Endothelial cell of umbilical vein (primary cell): ENCODE measurements at regions not wholly inside any gene's neighbourhood (a gene's known extent, or its start where the extent isn't known, plus 50 kb on each side); places are given as distances from the start of the nearest gene placed in this dataset.

ENCODE experiments used
- BruUV-seq: library from RNA; stranded (reverse); fragments of 400-500 nt; replicated peaks from 2 replicates; lab custom pipeline; 2021; lab: Mats Ljungman, UMichigan
- CTCF ChIA-PET: fragments of 300-600, 350-600 bp; sonication (Branson Sonifier 250); formaldehyde crosslinking; loops from one replicate; lab custom pipeline; 2021; ENCODE audit warnings: antibody characterized with exemption, inconsistent platforms; lab: Charles Lee
- POLR2A ChIA-PET: fragments of 300-600, 350-600 bp; sonication (Branson Sonifier 250); formaldehyde crosslinking; loops from one replicate; lab custom pipeline; 2021; ENCODE audit warnings: antibody characterized with exemption, inconsistent platforms; lab: Charles Lee
- DNase-seq: peaks from one replicate; pipeline ENCODE4 v3.0.0-alpha.2; 2011; ENCODE audit warnings: low read depth, low spot score
- FAIRE-seq: peaks from 2 replicates; lab custom pipeline; 2011; peaks lifted over from hg19 to GRCh38; lab: Jason Lieb, UNC
- H2AFZ ChIP-seq: 2 replicates; pipeline ENCODE4 v1.6.0; 2012; ENCODE audit warnings: low read depth, low read length, control low read depth, inconsistent platforms
- H3K27ac ChIP-seq: 2 replicates; pipeline ENCODE4 v1.5.1; 2011; ENCODE audit warnings: low read depth, mild to moderate bottlenecking, control low read depth, low read length, moderate library complexity; ENCODE audit not compliant: insufficient read depth
- H3K27me3 ChIP-seq, 2 experiments: 2 replicates each; pipeline versions ENCODE4 v1.6.0 to v1.6.1; 2011; ENCODE audit warnings: low read length in 2 of 2, mixed read lengths in 1 of 2; ENCODE audit not compliant: control insufficient read depth in 2 of 2, insufficient read depth in 2 of 2
- H3K36me3 ChIP-seq, 2 experiments: 2 replicates in 1 of 2; 3 replicates in 1 of 2; pipeline ENCODE4 v1.5.1; 2011; ENCODE audit warnings: low read length in 2 of 2, mild to moderate bottlenecking in 1 of 2, moderate library complexity in 1 of 2; ENCODE audit not compliant: control insufficient read depth in 2 of 2, insufficient read depth in 2 of 2; ENCODE audit errors: extremely low read depth in 1 of 2
- H3K4me1 ChIP-seq: 3 replicates; pipeline ENCODE4 v1.5.1; 2011; ENCODE audit warnings: mild to moderate bottlenecking, low read length; ENCODE audit not compliant: control insufficient read depth, insufficient read depth; ENCODE audit errors: extremely low read depth
- H3K4me2 ChIP-seq: 2 replicates; pipeline ENCODE4 v1.6.1; 2011; ENCODE audit warnings: low read length, control low read depth, mixed read lengths; ENCODE audit not compliant: insufficient read depth
- H3K4me3 ChIP-seq, 3 experiments: fragments of 200-600 bp in 1 of 3; sonication (generic), shearing (Covaris generic) in 1 of 3; replicated peaks in 1 of 3; 2 replicates each; pipeline ENCODE4 v1.5.1; 2011 to 2016; ENCODE audit warnings: control low read depth in 3 of 3, low read length in 3 of 3, mild to moderate bottlenecking in 2 of 3, inconsistent platforms in 1 of 3, low read depth in 1 of 3, moderate library complexity in 1 of 3; ENCODE audit not compliant: insufficient read depth in 1 of 3
- H3K79me2 ChIP-seq: 2 replicates; pipeline ENCODE4 v1.6.0; 2012; ENCODE audit warnings: low read length, inconsistent platforms; ENCODE audit not compliant: control insufficient read depth, insufficient read depth
- H3K9ac ChIP-seq: replicated peaks from 2 replicates; pipeline ENCODE3; 2011; ENCODE audit warnings: low read length, control low read depth; ENCODE audit not compliant: insufficient read depth; ENCODE audit errors: extremely low read depth
- H3K9me1 ChIP-seq: replicated peaks from 3 replicates; pipeline ENCODE4 v1.6.0; 2011; ENCODE audit warnings: mild to moderate bottlenecking, low read length; ENCODE audit not compliant: control insufficient read depth, insufficient read depth; ENCODE audit errors: extremely low read depth
- H3K9me3 ChIP-seq: replicated peaks from 2 replicates; pipeline ENCODE4 v1.5.1; 2012; ENCODE audit warnings: low read length, inconsistent platforms; ENCODE audit not compliant: control insufficient read depth, insufficient read depth
- H4K20me1 ChIP-seq: replicated peaks from 2 replicates; pipeline ENCODE3; 2011; ENCODE audit warnings: mild to moderate bottlenecking, low read length; ENCODE audit not compliant: control insufficient read depth, insufficient read depth; ENCODE audit errors: extremely low read depth
- CTCF ChIP-seq, 2 donors: IDR thresholded peaks; 1 replicate in 1 of 2; 2 replicates in 1 of 2; pipeline ENCODE4 v1.5.1; 2011; ENCODE audit warnings: low read length in 2 of 2, mild to moderate bottlenecking in 2 of 2, moderate library complexity in 2 of 2, control low read depth in 1 of 2, inconsistent platforms in 1 of 2, low read depth in 1 of 2; ENCODE audit not compliant: insufficient read depth in 1 of 2; ENCODE audit errors: extremely low read depth in 1 of 2
- EZH2 ChIP-seq: IDR thresholded peaks from 2 replicates; pipeline ENCODE4 v1.6.1; 2012; ENCODE audit warnings: borderline replicate concordance, low read depth, mild to moderate bottlenecking, moderate library complexity, low read length, inconsistent platforms; ENCODE audit not compliant: severe bottlenecking
- FOS ChIP-seq: IDR thresholded peaks from 2 replicates; pipeline ENCODE4 v1.6.1; 2011; ENCODE audit warnings: mild to moderate bottlenecking, low read length, moderate library complexity, borderline replicate concordance; ENCODE audit not compliant: insufficient read depth
- GATA2 ChIP-seq: IDR thresholded peaks from 2 replicates; pipeline ENCODE4 v1.7.0; 2011; ENCODE audit warnings: low read depth, mild to moderate bottlenecking, moderate library complexity, mixed read lengths, low read length; ENCODE audit not compliant: insufficient read length, insufficient read depth
- JUN ChIP-seq: IDR thresholded peaks from 2 replicates; pipeline ENCODE4 v1.6.1; 2011; ENCODE audit warnings: borderline replicate concordance, low read depth; ENCODE audit not compliant: insufficient read length, insufficient read depth
- MAX ChIP-seq: IDR thresholded peaks from 2 replicates; pipeline ENCODE4 v1.6.1; 2011; ENCODE audit not compliant: insufficient read depth, insufficient read length
- MYC ChIP-seq: IDR thresholded peaks from one replicate; pipeline ENCODE4 v1.6.1; 2011; ENCODE audit warnings: mild to moderate bottlenecking, low read depth, low read length
- POLR2A ChIP-seq: IDR thresholded peaks from 2 replicates; pipeline ENCODE4 v1.6.1; 2012; ENCODE audit warnings: low read depth, mild to moderate bottlenecking, control low read depth, low read length
- POLR2AphosphoS5 ChIP-seq: IDR thresholded peaks from 2 replicates; pipeline ENCODE4 v1.6.1; 2012; ENCODE audit warnings: low read depth, mild to moderate bottlenecking, control low read depth, low read length, moderate library complexity; ENCODE audit not compliant: insufficient read depth
- dilution Hi-C: fragments of 300-500 bp; cut with MboI; formaldehyde crosslinking; loops from one replicate; pipeline ENCODE4 v1.15.0; 2019; ENCODE audit warnings: low sequenced_read_pairs; ENCODE audit not compliant: extremely low pct_ligation_motif_present
- intact Hi-C: fragments of 100-400 bp; cut with micrococcal nuclease; formaldehyde crosslinking; loops from one replicate; pipeline ENCODE4 v1.10.0; 2022

- CTCF ChIA-PET, result no interaction called here
- DNase-seq, result no peak
- Histone ChIP-seq H3K27ac (no peak overlapping the region), H3K9me1 (no peaks in the 10 kb centered on the region), H3K27me3 (no peaks in the 10 kb centered on the region), H3K9ac (no peak overlapping the region), H3K4me3 (no peak overlapping the region), H4K20me1 (no peaks in the 10 kb centered on the region), H3K4me2 (no peak overlapping the region), H3K79me2 (no peaks in the 10 kb centered on the region), H3K9me3 (no peaks in the 10 kb centered on the region), H3K36me3 (no peaks in the 10 kb centered on the region), H3K4me1 (peaks cover 13% of the 10 kb centered on the region), H2AFZ (no peak overlapping the region)
- dilution Hi-C loops, result no loop called here
- no peak for TF ChIP-seq MYC
- TF ChIP-seq EZH2, result no peak
- TF ChIP-seq POLR2A, result no peak
- no peak for TF ChIP-seq POLR2AphosphoS5
- no peak for TF ChIP-seq GATA2
- intact Hi-C loops, result no loop called here
- FAIRE-seq, result no peak
- POLR2A ChIA-PET, result no interaction called here
- BruUV-seq, result no TSS peak
These were observed 51.6 kb upstream of the PRDM8 start for GRCh38 chr4:80145739-80146138.

GRCh38 chr4:80144676-80145470, 52.4 kb upstream of the PRDM8 start:
- H3K9me1 ChIP-seq, result no peaks in the 10 kb centered on the region
- H3K27me3 ChIP-seq, result no peaks in the 10 kb centered on the region
- no peak overlapping the region for H3K27ac ChIP-seq
- no peak overlapping the region for H3K4me3 ChIP-seq
- DNase-seq, result no peak
- peaks cover 13% of the 10 kb centered on the region for H3K4me1 ChIP-seq
- no TSS peak for BruUV-seq
- dilution Hi-C loops (no loop called here), intact Hi-C loops (no loop called here)
- TF ChIP-seq MAX (no peak), GATA2 (no peak), JUN (no peak), CTCF (IDR thresholded peaks at IDR 0.05; ENCODE audit: extremely low read depth in 1 of 2, insufficient read depth in 1 of 2, low read depth in 1 of 2, low read length in 2 of 2) (no peak), EZH2 (no peak), FOS (no peak), MYC (no peak), POLR2AphosphoS5 (no peak), POLR2A (no peak)
- no peaks in the 10 kb centered on the region for H3K79me2 ChIP-seq
- no peaks in the 10 kb centered on the region for H4K20me1 ChIP-seq
- H3K9me3 ChIP-seq, result no peaks in the 10 kb centered on the region
- no peak overlapping the region for H3K9ac ChIP-seq
- CTCF ChIA-PET, result no interaction called here
- H3K36me3 ChIP-seq, result no peaks in the 10 kb centered on the region
- H3K4me2 ChIP-seq, result no peak overlapping the region
- no peak for FAIRE-seq
- POLR2A ChIA-PET, result no interaction called here
- H2AFZ ChIP-seq, result no peak overlapping the region
